ENCODE measurements at regions not wholly inside any gene's neighbourhood (a gene's known extent, or its start where the extent isn't known, plus 50 kb on each side); places are given as distances from the start of the nearest gene placed in this dataset.
"Not testable (repeated sequence)": the region's sequence is repeated elsewhere in the genome, so short reads cannot be mapped to it uniquely, and the experiment has no call there.

GRCh38 chr3:90184861-90185260, 1077.4 kb downstream of the EPHA3 start:
- Histone ChIP-seq H3K36me3 (no peaks in the 10 kb centered on the region), H3K27me3 (peaks cover 0 to 4% (median 0%) of the 10 kb centered on the region in 9 donors), H3K4me3 (no peak overlapping the region), H3K9me3 (no peaks in the 10 kb centered on the region), H3K27ac (no peak overlapping the region), H3K4me1 (no peaks in the 10 kb centered on the region)
- ATAC-seq (no peak), DNase-seq (no peak)
- intact Hi-C loops (cut with DNase I), result loop anchor here in 9 of 10 donors (5.0 to 10.0 kb wide), 3 partner anchors 1968 to 1983 kb away; no protein-coding TSS in a partner anchor
- 90 to 94% (median 93%) methylated on average over 4 of the region's 4 CpGs for WGBS, 4 donors
- no peak for TF ChIP-seq POLR2A (IDR thresholded peaks at IDR 0.05)
- TF ChIP-seq, protein P1, sequence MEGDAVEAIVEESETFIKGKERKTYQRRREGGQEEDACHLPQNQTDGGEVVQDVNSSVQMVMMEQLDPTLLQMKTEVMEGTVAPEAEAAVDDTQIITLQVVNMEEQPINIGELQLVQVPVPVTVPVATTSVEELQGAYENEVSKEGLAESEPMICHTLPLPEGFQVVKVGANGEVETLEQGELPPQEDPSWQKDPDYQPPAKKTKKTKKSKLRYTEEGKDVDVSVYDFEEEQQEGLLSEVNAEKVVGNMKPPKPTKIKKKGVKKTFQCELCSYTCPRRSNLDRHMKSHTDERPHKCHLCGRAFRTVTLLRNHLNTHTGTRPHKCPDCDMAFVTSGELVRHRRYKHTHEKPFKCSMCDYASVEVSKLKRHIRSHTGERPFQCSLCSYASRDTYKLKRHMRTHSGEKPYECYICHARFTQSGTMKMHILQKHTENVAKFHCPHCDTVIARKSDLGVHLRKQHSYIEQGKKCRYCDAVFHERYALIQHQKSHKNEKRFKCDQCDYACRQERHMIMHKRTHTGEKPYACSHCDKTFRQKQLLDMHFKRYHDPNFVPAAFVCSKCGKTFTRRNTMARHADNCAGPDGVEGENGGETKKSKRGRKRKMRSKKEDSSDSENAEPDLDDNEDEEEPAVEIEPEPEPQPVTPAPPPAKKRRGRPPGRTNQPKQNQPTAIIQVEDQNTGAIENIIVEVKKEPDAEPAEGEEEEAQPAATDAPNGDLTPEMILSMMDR (IDR thresholded peaks at IDR 0.05), result no peak

DNA sequence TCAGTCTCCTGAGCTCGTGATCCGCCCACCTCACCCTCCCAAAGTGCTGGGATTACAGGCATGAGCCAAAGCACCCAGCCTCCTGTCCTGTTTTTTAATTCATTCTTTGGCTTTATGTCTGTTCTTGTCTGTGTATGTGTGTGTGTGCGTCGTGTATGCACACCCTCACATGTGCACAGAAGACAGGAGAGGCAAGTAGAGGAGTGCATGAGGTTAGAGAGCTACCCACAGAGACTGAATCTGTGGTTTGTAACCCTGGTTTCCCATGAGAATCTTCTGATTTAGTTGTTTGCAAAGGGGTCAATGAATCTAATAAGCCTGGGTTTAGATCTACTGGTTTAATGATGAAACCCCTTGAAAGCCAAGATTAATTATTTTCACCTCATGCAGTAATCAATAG, 1090.0 kb downstream of the EPHA3 start:
- H3K27ac ChIP-seq; intact Hi-C loops (cut with DNase I); H3K9me3 ChIP-seq; DNase-seq; H3K4me3 ChIP-seq; H3K27me3 ChIP-seq; ATAC-seq; H3K4me1 ChIP-seq; H3K36me3 ChIP-seq: not testable (repeated sequence)
- WGBS, 4 donors, result 89 to 94% (median 89%) methylated on average over 4 of the region's 4 CpGs

GRCh38 chr3:90202931-90203330, 1095.5 kb downstream of the EPHA3 start:
- WGBS, 4 donors, result 38 to 44% (median 41%) methylated on average over 2 of the region's 2 CpGs
- intact Hi-C loops (cut with DNase I), result not testable (repeated sequence)

GRCh38 chr3:90206482-90206881, 1099.1 kb downstream of the EPHA3 start:
- H3K9me3 ChIP-seq; H3K27me3 ChIP-seq; intact Hi-C loops (cut with DNase I); H3K36me3 ChIP-seq; ATAC-seq; H3K4me1 ChIP-seq; DNase-seq; H3K4me3 ChIP-seq; H3K27ac ChIP-seq: not testable (repeated sequence)
- 41 to 49% (median 47%) methylated on average over 2 of the region's 2 CpGs for WGBS, 4 donors

More at GRCh38 chr3:90202931-90203330, 1095.5 kb downstream of the EPHA3 start:
- DNase-seq, H3K9me3 ChIP-seq, H3K4me1 ChIP-seq, H3K27ac ChIP-seq, ATAC-seq, H3K4me3 ChIP-seq, H3K36me3 ChIP-seq, H3K27me3 ChIP-seq: not testable (repeated sequence)

GRCh38 chr3:90207353-90208097, 1100.1 kb downstream of the EPHA3 start:
- ATAC-seq; H3K27me3 ChIP-seq; DNase-seq; H3K27ac ChIP-seq; H3K9me3 ChIP-seq; H3K36me3 ChIP-seq; H3K4me1 ChIP-seq; H3K4me3 ChIP-seq; intact Hi-C loops (cut with DNase I): not testable (repeated sequence)
- 68 to 82% (median 74%) methylated on average over 5 of the region's 5 CpGs for WGBS, 4 donors

DNA sequence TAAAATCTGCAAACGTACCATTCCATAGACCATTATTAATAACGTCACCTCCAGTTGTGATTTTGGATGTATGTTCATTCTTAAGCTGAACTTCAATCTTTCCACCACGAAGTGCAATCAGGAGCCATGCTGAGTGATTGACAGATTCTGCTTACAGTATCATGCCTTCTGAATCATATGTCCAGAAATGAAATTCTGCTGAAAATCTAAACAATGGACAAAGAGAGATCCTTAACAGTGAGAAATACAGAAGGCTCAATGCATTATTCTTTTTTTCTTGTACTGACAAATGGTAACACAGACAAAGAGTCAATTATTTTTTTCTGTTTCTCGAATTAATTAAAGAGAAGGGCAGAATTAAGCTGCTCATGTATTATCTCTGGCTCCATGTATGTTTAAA, 1114.5 kb downstream of the EPHA3 start:
- no peak for DNase-seq
- no peak overlapping the region for H3K4me3 ChIP-seq
- TF ChIP-seq POLR2A (IDR thresholded peaks at IDR 0.05), result no peak
- TF ChIP-seq, protein P1 (IDR thresholded peaks at IDR 0.05), result no peak
- no peaks in the 10 kb centered on the region for H3K36me3 ChIP-seq
- intact Hi-C loops (cut with DNase I), result no loop called here
- no peaks in the 10 kb centered on the region for H3K4me1 ChIP-seq
- H3K27ac ChIP-seq, result no peak overlapping the region
- ATAC-seq, result no peak
- H3K27me3 ChIP-seq, result no peaks in the 10 kb centered on the region
- WGBS, 4 donors, result 60 to 63% (median 62%) methylated on average over 4 of the region's 4 CpGs
- H3K9me3 ChIP-seq, result peaks cover 0 to 26% (median 3%) of the 10 kb centered on the region in 12 donors
